ENCODE measurements at regions not wholly inside any gene's neighbourhood (a gene's known extent, or its start where the extent isn't known, plus 50 kb on each side); places are given as distances from the start of the nearest gene placed in this dataset.
A peak's percentile ranks its signal among the peaks of the same experiment; 100 is the strongest.

GRCh38 chr4:54152846-54153600 is 53.1 kb downstream of the GSX2 start:
- Histone ChIP-seq H3K4me3 (ENCODE audit: low read depth, low read length) (no peak overlapping the region), H3K9me3 (ENCODE audit: control insufficient read depth, insufficient read depth, low read depth, low read length) (no peaks in the 10 kb centered on the region), H3K27ac (ENCODE audit: extremely low read depth, low read depth, low read length) (no peak overlapping the region), H3K36me3 (ENCODE audit: control insufficient read depth in 2 of 2, insufficient read depth in 1 of 2, low read length in 2 of 2) (no peaks in the 10 kb centered on the region), H3K4me1 (ENCODE audit: control insufficient read depth, insufficient read depth, low read length) (no peaks in the 10 kb centered on the region)
- POLR2A ChIA-PET: interaction anchor here (1.3 kb wide), 1 partner anchor 12 kb away, joined by 4 read pairs; no protein-coding TSS in a partner anchor
- TF ChIP-seq ZNF37A (tag by site-specific recombination; IDR thresholded peaks at IDR 0.05) (no peak), ZNF660 (tag by site-specific recombination; IDR thresholded peaks at IDR 0.05) (no peak), SP2 (tag by site-specific recombination; IDR thresholded peaks at IDR 0.05) (no peak), ZNF610 (tag by site-specific recombination; IDR thresholded peaks at IDR 0.05; ENCODE audit: borderline replicate concordance) (no peak), SP3 (tag by site-specific recombination; IDR thresholded peaks at IDR 0.05) (no peak), HOXA7 (CRISPR knock-in tag; IDR thresholded peaks at IDR 0.05; ENCODE audit: borderline replicate concordance) (no peak)
- CTCF ChIA-PET: interaction anchor here (0.6 kb wide), 1 partner anchor 11 kb away, joined by 3 read pairs; no protein-coding TSS in a partner anchor

DNA sequence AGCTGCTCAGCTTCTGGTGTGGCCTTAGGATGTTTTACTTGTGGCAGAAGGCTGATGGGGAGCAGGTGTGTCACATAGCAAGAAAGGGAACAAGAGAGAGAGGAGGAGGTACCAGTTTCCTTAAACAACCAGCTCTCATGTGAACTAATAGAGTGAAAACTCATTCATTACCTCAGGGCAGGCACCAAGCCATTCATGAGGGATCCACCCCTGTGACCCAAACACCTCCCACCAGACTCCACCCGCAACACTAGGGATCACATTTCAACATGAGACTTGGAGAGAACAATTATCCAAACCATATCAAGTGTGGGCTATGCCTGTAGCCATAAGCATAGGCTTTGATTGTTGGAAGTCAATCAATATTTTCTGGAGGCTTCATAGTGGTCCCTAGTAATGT is 56.0 kb downstream of the GSX2 start:
- Histone ChIP-seq H3K4me3 (ENCODE audit: low read depth, low read length) (no peak overlapping the region), H3K4me1 (ENCODE audit: control insufficient read depth, insufficient read depth, low read length) (no peaks in the 10 kb centered on the region), H3K27ac (ENCODE audit: extremely low read depth, low read depth, low read length) (no peak overlapping the region), H3K9me3 (ENCODE audit: control insufficient read depth, insufficient read depth, low read depth, low read length) (no peaks in the 10 kb centered on the region), H3K36me3 (ENCODE audit: control insufficient read depth in 2 of 2, insufficient read depth in 1 of 2, low read length in 2 of 2) (no peaks in the 10 kb centered on the region)
- no peak for TF ChIP-seq KLF16 (tag by site-specific recombination; IDR thresholded peaks at IDR 0.05)
- 0 out of 2 replicates have a peak, but pooled peaks have one; percentile 13 for TF ChIP-seq EGR2 (tag by site-specific recombination; IDR thresholded peaks at IDR 0.05; ENCODE audit: low read depth)
- no peak for TF ChIP-seq ZNF558 (tag by site-specific recombination; IDR thresholded peaks at IDR 0.05)
- peak; percentile 80 for TF ChIP-seq KLF1 (tag by site-specific recombination; IDR thresholded peaks at IDR 0.05)
- TF ChIP-seq BCL11B (tag by site-specific recombination; IDR thresholded peaks at IDR 0.05; ENCODE audit: low read depth): no peak
- ChIA-PET POLR2A (no interaction called here), CTCF (no interaction called here)

- Histone ChIP-seq H3K27ac (ENCODE audit: extremely low read depth, low read depth, low read length) (no peak overlapping the region), H3K4me3 (ENCODE audit: low read depth, low read length) (no peak overlapping the region), H3K9me3 (ENCODE audit: control insufficient read depth, insufficient read depth, low read depth, low read length) (no peaks in the 10 kb centered on the region), H3K36me3 (ENCODE audit: control insufficient read depth in 2 of 2, insufficient read depth in 1 of 2, low read length in 2 of 2) (no peaks in the 10 kb centered on the region; a peak in 1 of 3 replicates), H3K4me1 (ENCODE audit: control insufficient read depth, insufficient read depth, low read length) (no peaks in the 10 kb centered on the region)
- ChIA-PET POLR2A (no interaction called here), CTCF (no interaction called here)
- TF ChIP-seq MEIS1 (CRISPR knock-in tag; IDR thresholded peaks at IDR 0.05; ENCODE audit: borderline replicate concordance) (no peak), ZNF146 (tag by site-specific recombination; IDR thresholded peaks at IDR 0.05) (no peak)
These were observed 57.6 kb downstream of the GSX2 start for GRCh38 chr4:54157606-54158005.

GRCh38 chr4:54159543-54159942 is 59.6 kb downstream of the GSX2 start:
- POLR2A ChIA-PET: no interaction called here
- no peaks in the 10 kb centered on the region for H3K4me1 ChIP-seq (ENCODE audit: control insufficient read depth, insufficient read depth, low read length)
- no peak for TF ChIP-seq ZNF76 (tag by site-specific recombination; IDR thresholded peaks at IDR 0.05; ENCODE audit: borderline replicate concordance, low read depth)
- TF ChIP-seq ZNF558 (tag by site-specific recombination; IDR thresholded peaks at IDR 0.05): peak; percentile 98
- CTCF ChIA-PET: no interaction called here
- H3K9me3 ChIP-seq (ENCODE audit: control insufficient read depth, insufficient read depth, low read depth, low read length): no peaks in the 10 kb centered on the region
- no peak overlapping the region for H3K4me3 ChIP-seq (ENCODE audit: low read depth, low read length)
- no peaks in the 10 kb centered on the region; a peak in 1 of 3 replicates for H3K36me3 ChIP-seq (ENCODE audit: control insufficient read depth in 2 of 2, insufficient read depth in 1 of 2, low read length in 2 of 2)
- H3K27ac ChIP-seq (ENCODE audit: extremely low read depth, low read depth, low read length): no peak overlapping the region

DNA sequence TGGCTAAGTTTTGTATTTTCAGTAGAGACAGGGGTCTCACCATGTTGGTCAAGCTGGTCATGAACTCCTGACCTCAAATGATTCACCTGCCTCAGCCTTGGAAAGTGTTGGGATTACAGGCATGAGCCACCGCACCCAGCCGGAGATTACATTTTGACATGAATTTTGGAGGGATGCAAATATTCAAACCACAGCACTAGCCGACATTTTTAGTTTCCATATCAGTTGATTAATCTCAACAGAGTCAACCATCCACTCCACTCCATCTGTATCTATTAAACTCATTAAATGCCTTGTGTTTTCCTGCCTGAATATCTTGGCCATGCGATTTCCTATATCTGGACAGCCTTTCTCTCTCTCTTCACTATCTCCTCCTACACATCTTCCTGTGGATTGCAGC is 64.1 kb upstream of the PDGFRA start:
- no peak overlapping the region for H3K4me3 ChIP-seq (ENCODE audit: low read depth, low read length)
- ChIA-PET CTCF (interaction anchor here (0.6 to 1.3 kb wide), 3 partner anchors 36 to 234 kb away, joined by 3 to 4 read pairs (median 4); no protein-coding TSS in a partner anchor), POLR2A (interaction anchor here (1.3 kb wide), 1 partner anchor 12 kb away, joined by 4 read pairs; no protein-coding TSS in a partner anchor)
- no peaks in the 10 kb centered on the region; a peak in 1 of 3 replicates for H3K36me3 ChIP-seq (ENCODE audit: control insufficient read depth in 2 of 2, insufficient read depth in 1 of 2, low read length in 2 of 2)
- no peak overlapping the region for H3K27ac ChIP-seq (ENCODE audit: extremely low read depth, low read depth, low read length)
- H3K9me3 ChIP-seq (ENCODE audit: control insufficient read depth, insufficient read depth, low read depth, low read length): no peaks in the 10 kb centered on the region
- H3K4me1 ChIP-seq (ENCODE audit: control insufficient read depth, insufficient read depth, low read length): no peaks in the 10 kb centered on the region
- no peak for TF ChIP-seq WT1 (tag by site-specific recombination; IDR thresholded peaks at IDR 0.05)
- no peak for TF ChIP-seq REPIN1 (tag by site-specific recombination; IDR thresholded peaks at IDR 0.05; ENCODE audit: low read depth)
- TF ChIP-seq, protein P1, sequence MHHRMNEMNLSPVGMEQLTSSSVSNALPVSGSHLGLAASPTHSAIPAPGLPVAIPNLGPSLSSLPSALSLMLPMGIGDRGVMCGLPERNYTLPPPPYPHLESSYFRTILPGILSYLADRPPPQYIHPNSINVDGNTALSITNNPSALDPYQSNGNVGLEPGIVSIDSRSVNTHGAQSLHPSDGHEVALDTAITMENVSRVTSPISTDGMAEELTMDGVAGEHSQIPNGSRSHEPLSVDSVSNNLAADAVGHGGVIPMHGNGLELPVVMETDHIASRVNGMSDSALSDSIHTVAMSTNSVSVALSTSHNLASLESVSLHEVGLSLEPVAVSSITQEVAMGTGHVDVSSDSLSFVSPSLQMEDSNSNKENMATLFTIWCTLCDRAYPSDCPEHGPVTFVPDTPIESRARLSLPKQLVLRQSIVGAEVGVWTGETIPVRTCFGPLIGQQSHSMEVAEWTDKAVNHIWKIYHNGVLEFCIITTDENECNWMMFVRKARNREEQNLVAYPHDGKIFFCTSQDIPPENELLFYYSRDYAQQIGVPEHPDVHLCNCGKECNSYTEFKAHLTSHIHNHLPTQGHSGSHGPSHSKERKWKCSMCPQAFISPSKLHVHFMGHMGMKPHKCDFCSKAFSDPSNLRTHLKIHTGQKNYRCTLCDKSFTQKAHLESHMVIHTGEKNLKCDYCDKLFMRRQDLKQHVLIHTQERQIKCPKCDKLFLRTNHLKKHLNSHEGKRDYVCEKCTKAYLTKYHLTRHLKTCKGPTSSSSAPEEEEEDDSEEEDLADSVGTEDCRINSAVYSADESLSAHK (tag by site-specific recombination; IDR thresholded peaks at IDR 0.05): no peak
- no peak for TF ChIP-seq ZNF324 (tag by site-specific recombination; IDR thresholded peaks at IDR 0.05)
- TF ChIP-seq, protein P2, sequence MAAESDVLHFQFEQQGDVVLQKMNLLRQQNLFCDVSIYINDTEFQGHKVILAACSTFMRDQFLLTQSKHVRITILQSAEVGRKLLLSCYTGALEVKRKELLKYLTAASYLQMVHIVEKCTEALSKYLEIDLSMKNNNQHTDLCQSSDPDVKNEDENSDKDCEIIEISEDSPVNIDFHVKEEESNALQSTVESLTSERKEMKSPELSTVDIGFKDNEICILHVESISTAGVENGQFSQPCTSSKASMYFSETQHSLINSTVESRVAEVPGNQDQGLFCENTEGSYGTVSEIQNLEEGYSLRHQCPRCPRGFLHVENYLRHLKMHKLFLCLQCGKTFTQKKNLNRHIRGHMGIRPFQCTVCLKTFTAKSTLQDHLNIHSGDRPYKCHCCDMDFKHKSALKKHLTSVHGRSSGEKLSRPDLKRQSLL (tag by site-specific recombination; IDR thresholded peaks at IDR 0.05): no peak
- TF ChIP-seq ZNF169 (tag by site-specific recombination; IDR thresholded peaks at IDR 0.05): no peak
